H9 (cell line): ENCODE measurements at regions not wholly inside any gene's neighbourhood (a gene's known extent, or its start where the extent isn't known, plus 50 kb on each side); places are given as distances from the start of the nearest gene placed in this dataset.

Experiments
- DNase-seq: peaks from one replicate; pipeline ENCODE4 v3.0.0-alpha.2; 2017
- H2AFZ ChIP-seq: one replicate; pipeline ENCODE4 v1.6.1; 2013; ENCODE audit warnings: mild to moderate bottlenecking, low read length, control low read depth, moderate library complexity
- H2AK5ac ChIP-seq: 2 replicates; pipeline ENCODE4 v1.6.1; 2013; ENCODE audit warnings: low read length, control low read depth, mixed read lengths; ENCODE audit not compliant: insufficient read length
- H2BK120ac ChIP-seq: one replicate; pipeline ENCODE4 v1.6.1; 2013; ENCODE audit warnings: low read depth, mild to moderate bottlenecking, low read length, control low read depth, inconsistent platforms; ENCODE audit not compliant: poor library complexity, severe bottlenecking
- H2BK12ac ChIP-seq: 2 replicates; pipeline ENCODE4 v1.6.1; 2013; ENCODE audit warnings: low read length, control low read depth, mixed read lengths, low read depth; ENCODE audit not compliant: insufficient read length
- H2BK15ac ChIP-seq: 2 replicates; pipeline ENCODE4 v1.6.1; 2013; ENCODE audit warnings: low read depth, low read length, control low read depth
- H2BK20ac ChIP-seq: one replicate; pipeline ENCODE4 v1.6.1; 2013; ENCODE audit warnings: low read depth, mild to moderate bottlenecking, low read length, control low read depth, inconsistent platforms; ENCODE audit not compliant: poor library complexity, severe bottlenecking
- H2BK5ac ChIP-seq: 2 replicates; pipeline ENCODE4 v1.6.1; 2013; ENCODE audit warnings: low read length, control low read depth, mixed read lengths; ENCODE audit not compliant: insufficient read length
- H3K14ac ChIP-seq: 2 replicates; pipeline ENCODE4 v1.6.1; 2013; ENCODE audit warnings: low read length, control low read depth; ENCODE audit not compliant: insufficient read depth
- H3K18ac ChIP-seq: 2 replicates; pipeline ENCODE4 v1.6.1; 2013; ENCODE audit warnings: low read depth, mild to moderate bottlenecking, mixed read lengths, low read length, control low read depth; ENCODE audit not compliant: insufficient read length
- H3K23ac ChIP-seq: 2 replicates; pipeline ENCODE4 v1.6.1; 2013; ENCODE audit warnings: low read length, control low read depth, mixed read lengths, low read depth; ENCODE audit not compliant: insufficient read length
- H3K23me2 ChIP-seq: 2 replicates; pipeline ENCODE4 v1.6.1; 2013; ENCODE audit warnings: low read depth, mild to moderate bottlenecking, mixed read lengths, low read length, control low read depth; ENCODE audit not compliant: insufficient read length, poor library complexity, severe bottlenecking
- H3K27ac ChIP-seq: 2 replicates; pipeline ENCODE4 v1.5.1; 2013; ENCODE audit warnings: low read length, control low read depth, mixed read lengths, low read depth; ENCODE audit not compliant: insufficient read length
- H3K27me3 ChIP-seq: 2 replicates; pipeline ENCODE4 v1.6.1; 2013; ENCODE audit warnings: low read length, control low read depth, inconsistent platforms; ENCODE audit not compliant: insufficient read depth
- H3K4ac ChIP-seq: 2 replicates; pipeline ENCODE4 v1.6.1; 2013; ENCODE audit warnings: low read depth, mild to moderate bottlenecking, control low read depth, inconsistent platforms, low read length, moderate library complexity
- H3K4me1 ChIP-seq: 2 replicates; pipeline ENCODE4 v1.6.1; 2013; ENCODE audit warnings: low read length, control low read depth, inconsistent platforms; ENCODE audit not compliant: insufficient read depth
- H3K4me2 ChIP-seq: 2 replicates; pipeline ENCODE4 v1.6.1; 2013; ENCODE audit warnings: low read length, control low read depth, mixed read lengths; ENCODE audit not compliant: insufficient read length, insufficient read depth
- H3K56ac ChIP-seq: 2 replicates; pipeline ENCODE4 v1.6.1; 2013; ENCODE audit warnings: low read depth, mild to moderate bottlenecking, mixed read lengths, low read length, control low read depth; ENCODE audit not compliant: insufficient read length
- H3K79me1 ChIP-seq: 2 replicates; pipeline ENCODE4 v1.6.1; 2013; ENCODE audit warnings: low read depth, mild to moderate bottlenecking, moderate library complexity, low read length, control low read depth, inconsistent platforms; ENCODE audit not compliant: insufficient read depth, poor library complexity, severe bottlenecking
- H3K79me2 ChIP-seq: 2 replicates; pipeline ENCODE4 v1.6.1; 2013; ENCODE audit warnings: low read length, control low read depth, inconsistent platforms; ENCODE audit not compliant: insufficient read depth
- H3K9ac ChIP-seq: 2 replicates; pipeline ENCODE4 v1.6.1; 2013; ENCODE audit warnings: low read length, control low read depth, mixed read lengths; ENCODE audit not compliant: insufficient read length; ENCODE audit errors: extremely low read depth
- H3K9me3 ChIP-seq: one replicate; pipeline ENCODE4 v1.6.1; 2013; ENCODE audit warnings: low read depth, low read length, inconsistent platforms; ENCODE audit not compliant: control insufficient read depth
- H3T11ph ChIP-seq: one replicate; pipeline ENCODE4 v1.6.1; 2013; ENCODE audit warnings: mild to moderate bottlenecking, low read length, control low read depth, inconsistent platforms
- H4K20me1 ChIP-seq: one replicate; pipeline ENCODE4 v1.6.1; 2013; ENCODE audit not compliant: control insufficient read depth, insufficient read length, insufficient read depth
- H4K5ac ChIP-seq: 2 replicates; pipeline ENCODE4 v1.6.1; 2013; ENCODE audit warnings: low read depth, mild to moderate bottlenecking, mixed read lengths, low read length, control low read depth; ENCODE audit not compliant: insufficient read length
- H4K8ac ChIP-seq: replicated peaks from 2 replicates; pipeline ENCODE4 v1.6.1; 2013; ENCODE audit warnings: low read length, control low read depth, mixed read lengths, low read depth; ENCODE audit not compliant: insufficient read length
- H4K91ac ChIP-seq: 2 replicates; pipeline ENCODE4 v1.6.1; 2013; ENCODE audit warnings: low read depth, mild to moderate bottlenecking, moderate library complexity, mixed read lengths, low read length, control low read depth; ENCODE audit not compliant: insufficient read length
- H3K27ac Mint-ChIP-seq, 3 experiments: 2 replicates in 2 of 3; 3 replicates in 1 of 3; pipeline ENCODE4 v1.8.0; 2020 to 2021; ENCODE audit warnings: mixed read lengths in 3 of 3, mild to moderate bottlenecking in 1 of 3, moderate library complexity in 1 of 3
- H3K27me3 Mint-ChIP-seq: 2 replicates; pipeline ENCODE4 v1.8.0; 2021; ENCODE audit warnings: low read depth, mild to moderate bottlenecking, moderate library complexity, mixed read lengths
- H3K36me3 Mint-ChIP-seq, 3 experiments: 2 replicates in 2 of 3; 3 replicates in 1 of 3; pipeline ENCODE4 v1.8.0; 2020 to 2021; ENCODE audit warnings: low read depth in 3 of 3, mixed read lengths in 3 of 3; ENCODE audit not compliant: insufficient read depth in 1 of 3
- H3K4me1 Mint-ChIP-seq, 2 experiments: 2 replicates each; pipeline ENCODE4 v1.8.0; 2020; ENCODE audit warnings: mixed read lengths in 2 of 2
- H3K4me3 Mint-ChIP-seq, 2 experiments: 2 replicates in 1 of 2; 3 replicates in 1 of 2; pipeline ENCODE4 v1.8.0; 2020 to 2021; ENCODE audit warnings: mild to moderate bottlenecking in 2 of 2, mixed read lengths in 2 of 2, moderate library complexity in 1 of 2
- H3K9me3 Mint-ChIP-seq, 2 experiments: 2 replicates in 1 of 2; 3 replicates in 1 of 2; pipeline ENCODE4 v1.8.0; 2020; ENCODE audit warnings: mild to moderate bottlenecking in 2 of 2, mixed read lengths in 2 of 2, moderate library complexity in 1 of 2
- CTCF ChIP-seq: fragments of 200-600 bp; sonication (generic); conservative IDR thresholded peaks from 3 replicates; pipeline ENCODE4 v1.8.0; 2021; ENCODE audit warnings: antibody characterized with exemption, mild to moderate bottlenecking
- WGBS: extraction: QIAGEN DNeasy Blood & Tissue Kit; methylation state at CpG from one replicate; pipeline ENCODE4 v1.1.7; 2013; ENCODE audit warnings: missing lambda C conversion rate, low lambda C conversion rate, mixed read lengths; ENCODE audit not compliant: insufficient read length; ENCODE audit errors: extremely low coverage; 5-methylcytosine and 5-hydroxymethylcytosine counted together

- WGBS, result 100% methylated on average over 1 of the region's 2 CpGs
- H3K4me3 Mint-ChIP-seq, result no peak overlapping the region
These were observed 645.2 kb upstream of the COBL start for GRCh38 chr7:51961804-51962203.

More at GRCh38 chr7:51961804-51962203, 645.2 kb upstream of the COBL start:
- Mint-ChIP-seq H3K27ac (no peak overlapping the region), H3K9me3 (peaks cover 8 to 10% of the 10 kb centered on the region in 2 experiments), H3K36me3 (peaks cover 0 to 15% (median 7%) of the 10 kb centered on the region in 3 experiments; a peak in 5 of 7 replicates), H3K27me3 (peaks cover 49% of the 10 kb centered on the region), H3K4me1 (peaks cover 4 to 7% of the 10 kb centered on the region in 2 experiments)
- Histone ChIP-seq H3K56ac (no peak overlapping the region), H3K4ac (no peak overlapping the region), H3K27me3 (no peaks in the 10 kb centered on the region; the same call in 1 of the 2 replicates), H2BK20ac (no peak overlapping the region), H2BK15ac (no peak overlapping the region), H3K27ac (no peak overlapping the region), H3K23ac (no peak overlapping the region), H3K79me2 (no peaks in the 10 kb centered on the region), H4K5ac (no peak overlapping the region), H2BK5ac (no peak overlapping the region), H2AK5ac (no peak overlapping the region), H2BK120ac (no peak overlapping the region), H2BK12ac (no peak overlapping the region), H3K4me2 (no peak overlapping the region), H3T11ph (no peak overlapping the region), H3K9me3 (no peaks in the 10 kb centered on the region), H3K79me1 (no peaks in the 10 kb centered on the region), H2AFZ (no peak overlapping the region), H4K20me1 (no peaks in the 10 kb centered on the region), H3K9ac (no peak overlapping the region), H3K23me2 (no peaks in the 10 kb centered on the region), H3K4me1 (no peaks in the 10 kb centered on the region), H4K91ac (no peak overlapping the region), H3K14ac (no peak overlapping the region), H4K8ac (no peak overlapping the region), H3K18ac (no peak overlapping the region)
- TF ChIP-seq CTCF, result no peak
- DNase-seq, result no peak
